ENCODE measurements at regions not wholly inside any gene's neighbourhood (a gene's known extent, or its start where the extent isn't known, plus 50 kb on each side); places are given as distances from the start of the nearest gene placed in this dataset.

GRCh38 chr17:71430281-71430680 lies 690.5 kb upstream of the SOX9 start:
- ATAC-seq (ENCODE audit: low read depth) = no peak

More at GRCh38 chr17:71430281-71430680, 690.5 kb upstream of the SOX9 start:
- no peaks in the 10 kb centered on the region for H4K20me1 ChIP-seq (ENCODE audit: insufficient read depth, low read length)
- no TSS peak for BruUV-seq (replicated peaks)
- no peak overlapping the region for H3K9ac ChIP-seq (ENCODE audit: low read depth, low read length)
- in situ Hi-C loops (cut with MboI; ENCODE audit: low sequenced_read_pairs) (no loop called here), intact Hi-C loops (cut with micrococcal nuclease) (no loop called here), dilution Hi-C loops (cut with HindIII; ENCODE audit: low sequenced_read_pairs, unreplicated experiment) (no loop called here)
- TF ChIP-seq MAFK (IDR thresholded peaks at IDR 0.05; ENCODE audit: low read depth, low read length) = no peak
- no peak for TF ChIP-seq SMC3 (IDR thresholded peaks at IDR 0.05; ENCODE audit: low read depth, low read length)
- no peak for TF ChIP-seq BHLHE40 (IDR thresholded peaks at IDR 0.05; ENCODE audit: low read depth, low read length)
- no peak for TF ChIP-seq NFE2L2 (IDR thresholded peaks at IDR 0.05; ENCODE audit: low read depth, low read length)
- H4K5ac ChIP-seq (ENCODE audit: low read depth, low read length) = no peak overlapping the region
- no peaks in the 10 kb centered on the region for H3K9me1 ChIP-seq (ENCODE audit: insufficient read depth, low read length)
- no peak overlapping the region for H2AFZ ChIP-seq (replicated peaks; ENCODE audit: low read length, poor library complexity)
- no peak overlapping the region for H3K23ac ChIP-seq (ENCODE audit: low read depth, low read length)
- H3K79me1 ChIP-seq (ENCODE audit: low read depth in 1 of 2, low read length in 2 of 2) = no peaks in the 10 kb centered on the region
- H3K56ac ChIP-seq (ENCODE audit: extremely low read depth, insufficient read depth, low read length) = no peak overlapping the region
- H3K4ac ChIP-seq (ENCODE audit: low read depth, low read length) = no peak overlapping the region
- H3K4me3 ChIP-seq (ENCODE audit: insufficient read depth, low read depth, low read length) = no peak overlapping the region
- no peak overlapping the region for H2AK9ac ChIP-seq (replicated peaks; ENCODE audit: low read depth, low read length, poor library complexity)
- whole genome bisulfite sequencing, 2 experiments (ENCODE audit: extremely low coverage in 2 of 2, insufficient read length in 1 of 2) = 90% methylated on average over 2 of the region's 5 CpGs; no CpG with 5 or more reads in 1 of the 2 experiments
- no peak overlapping the region for H2AK5ac ChIP-seq (ENCODE audit: low read depth, low read length)
- H2BK20ac ChIP-seq (ENCODE audit: low read depth, low read length) = no peak overlapping the region
- no peaks in the 10 kb centered on the region for H3K9me3 ChIP-seq (ENCODE audit: control insufficient read depth, insufficient read depth, low read length)
- H4K8ac ChIP-seq (ENCODE audit: low read depth in 2 of 2, low read length in 2 of 2) = no peak overlapping the region
- H3K18ac ChIP-seq (ENCODE audit: low read depth, low read length) = no peak overlapping the region
- no peak overlapping the region for H2BK120ac ChIP-seq (ENCODE audit: low read depth, low read length)
- no peak for DNase-seq
- H3K4me1 ChIP-seq (ENCODE audit: control insufficient read depth, insufficient read depth, low read length) = peaks cover 3% of the 10 kb centered on the region; the same call in 1 of the 2 replicates
- no peak overlapping the region for H3K27ac ChIP-seq (ENCODE audit: insufficient read depth, low read length)
- no peak overlapping the region for H3K4me2 ChIP-seq (ENCODE audit: low read depth, low read length)
- H3K27me3 ChIP-seq (ENCODE audit: control insufficient read depth, insufficient read depth, low read length) = no peaks in the 10 kb centered on the region
- no peaks in the 10 kb centered on the region for H3K36me3 ChIP-seq (ENCODE audit: control insufficient read depth, insufficient read depth, low read length)
- no peak overlapping the region for H2BK5ac ChIP-seq (ENCODE audit: low read depth, low read length, poor library complexity, severe bottlenecking)
- H4K91ac ChIP-seq (ENCODE audit: insufficient read depth, low read depth, low read length) = no peak overlapping the region
- ChIA-PET POLR2A (ENCODE audit: unreplicated experiment) (no interaction called here), CTCF (no interaction called here)
- no peak overlapping the region for H2BK15ac ChIP-seq (ENCODE audit: low read depth, low read length)
- H3K14ac ChIP-seq (replicated peaks; ENCODE audit: low read depth, low read length) = no peak overlapping the region

Data from IMR-90 (cell line).